ENCODE measurements at regions not wholly inside any gene's neighbourhood (a gene's known extent, or its start where the extent isn't known, plus 50 kb on each side); places are given as distances from the start of the nearest gene placed in this dataset.

DNA sequence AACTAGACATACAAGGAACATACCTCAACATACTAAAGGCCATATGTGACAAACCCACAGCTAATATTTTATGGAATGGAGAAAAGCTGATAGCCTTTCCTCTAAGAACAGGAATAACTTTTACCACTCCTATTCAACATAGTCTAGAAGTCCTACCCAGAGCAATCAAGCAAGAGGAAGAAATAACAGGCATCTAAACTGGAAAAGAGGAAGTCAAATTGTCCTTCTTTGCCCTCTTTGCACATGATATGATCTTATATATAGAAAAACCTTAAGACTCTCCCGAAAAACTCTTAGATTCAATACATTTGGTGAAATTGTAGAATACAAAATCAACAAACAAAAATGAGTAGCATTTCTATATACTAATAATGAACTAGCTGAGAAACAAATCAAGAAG is 110.0 kb downstream of the ATP23 start:
- H3K4me3 ChIP-seq (ENCODE audit: low read length): no peak overlapping the region
- H3K9ac ChIP-seq (ENCODE audit: low read length): no peak overlapping the region
- TF ChIP-seq, protein P1, sequence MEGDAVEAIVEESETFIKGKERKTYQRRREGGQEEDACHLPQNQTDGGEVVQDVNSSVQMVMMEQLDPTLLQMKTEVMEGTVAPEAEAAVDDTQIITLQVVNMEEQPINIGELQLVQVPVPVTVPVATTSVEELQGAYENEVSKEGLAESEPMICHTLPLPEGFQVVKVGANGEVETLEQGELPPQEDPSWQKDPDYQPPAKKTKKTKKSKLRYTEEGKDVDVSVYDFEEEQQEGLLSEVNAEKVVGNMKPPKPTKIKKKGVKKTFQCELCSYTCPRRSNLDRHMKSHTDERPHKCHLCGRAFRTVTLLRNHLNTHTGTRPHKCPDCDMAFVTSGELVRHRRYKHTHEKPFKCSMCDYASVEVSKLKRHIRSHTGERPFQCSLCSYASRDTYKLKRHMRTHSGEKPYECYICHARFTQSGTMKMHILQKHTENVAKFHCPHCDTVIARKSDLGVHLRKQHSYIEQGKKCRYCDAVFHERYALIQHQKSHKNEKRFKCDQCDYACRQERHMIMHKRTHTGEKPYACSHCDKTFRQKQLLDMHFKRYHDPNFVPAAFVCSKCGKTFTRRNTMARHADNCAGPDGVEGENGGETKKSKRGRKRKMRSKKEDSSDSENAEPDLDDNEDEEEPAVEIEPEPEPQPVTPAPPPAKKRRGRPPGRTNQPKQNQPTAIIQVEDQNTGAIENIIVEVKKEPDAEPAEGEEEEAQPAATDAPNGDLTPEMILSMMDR (IDR thresholded peaks at IDR 0.05; ENCODE audit: low read depth, low read length): no peak
- TF ChIP-seq EZH2phosphoT487 (IDR thresholded peaks at IDR 0.05; ENCODE audit: low read depth): no peak
- no peak overlapping the region for H2AFZ ChIP-seq (ENCODE audit: low read depth, low read length)
- no peaks in the 10 kb centered on the region for H3K9me3 ChIP-seq (ENCODE audit: insufficient read depth, low read length)
- no peaks in the 10 kb centered on the region for H3K4me1 ChIP-seq (ENCODE audit: low read length)
- no peaks in the 10 kb centered on the region for H4K20me1 ChIP-seq (ENCODE audit: insufficient read depth, low read length)
- H3K36me3 ChIP-seq (replicated peaks; ENCODE audit: low read depth, low read length): no peaks in the 10 kb centered on the region
- no peaks in the 10 kb centered on the region for H3K27me3 ChIP-seq (ENCODE audit: low read depth, low read length)
- H3K79me2 ChIP-seq (ENCODE audit: low read length): no peaks in the 10 kb centered on the region
- H3K27ac ChIP-seq (ENCODE audit: low read length): no peak overlapping the region
- no peak overlapping the region for H3K4me2 ChIP-seq (ENCODE audit: low read length)

DNA sequence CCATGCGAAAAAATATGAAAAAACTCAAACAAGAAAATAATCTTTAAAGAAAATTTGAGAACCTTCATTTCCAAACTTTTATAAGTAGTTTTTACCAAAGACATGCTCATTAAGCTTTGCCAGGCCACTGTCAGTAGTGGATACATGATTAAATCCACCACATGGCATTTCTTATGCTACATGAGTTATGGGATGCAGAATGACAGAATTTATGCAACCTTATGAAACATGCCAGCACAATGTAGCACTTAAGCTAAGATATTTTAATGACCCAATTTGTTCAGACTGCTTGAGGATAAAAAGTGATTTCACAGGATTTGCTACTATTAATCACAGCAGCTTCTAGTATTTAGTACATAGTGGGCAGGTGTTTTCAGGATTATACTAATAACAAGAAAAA is 123.3 kb downstream of the ATP23 start:
- no peak for TF ChIP-seq EZH2phosphoT487 (IDR thresholded peaks at IDR 0.05; ENCODE audit: low read depth)
- TF ChIP-seq, protein P1 (IDR thresholded peaks at IDR 0.05; ENCODE audit: low read depth, low read length): no peak
- Histone ChIP-seq H3K9me3 (ENCODE audit: insufficient read depth, low read length) (no peaks in the 10 kb centered on the region), H3K36me3 (replicated peaks; ENCODE audit: low read depth, low read length) (no peaks in the 10 kb centered on the region), H3K4me2 (ENCODE audit: low read length) (no peak overlapping the region), H3K27ac (ENCODE audit: low read length) (no peak overlapping the region), H3K4me1 (ENCODE audit: low read length) (no peaks in the 10 kb centered on the region), H2AFZ (ENCODE audit: low read depth, low read length) (no peak overlapping the region), H3K4me3 (ENCODE audit: low read length) (no peak overlapping the region), H3K27me3 (ENCODE audit: low read depth, low read length) (no peaks in the 10 kb centered on the region), H4K20me1 (ENCODE audit: insufficient read depth, low read length) (no peaks in the 10 kb centered on the region), H3K9ac (ENCODE audit: low read length) (no peak overlapping the region), H3K79me2 (ENCODE audit: low read length) (no peaks in the 10 kb centered on the region)

DNA sequence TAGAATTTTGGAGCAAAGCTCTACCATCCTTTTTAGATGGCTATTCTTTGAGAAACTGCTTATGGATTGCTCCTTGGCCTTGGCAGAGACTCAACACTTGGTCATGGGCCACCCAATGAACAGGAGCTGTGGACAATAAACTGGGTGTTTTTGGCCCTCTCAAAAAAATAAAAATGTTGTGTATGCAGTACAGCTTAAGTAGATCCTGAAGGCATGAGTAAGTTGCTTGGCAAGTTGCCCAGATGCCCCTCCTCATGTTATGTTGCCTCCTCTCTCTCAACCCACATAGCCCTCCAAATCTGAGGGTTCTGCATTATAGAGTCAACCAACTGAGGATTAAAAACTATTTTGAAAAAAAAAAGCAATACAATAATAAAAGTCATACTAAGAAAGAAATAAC is 124.9 kb downstream of the ATP23 start:
- Histone ChIP-seq H4K20me1 (ENCODE audit: insufficient read depth, low read length) (no peaks in the 10 kb centered on the region), H3K9ac (ENCODE audit: low read length) (no peak overlapping the region), H3K79me2 (ENCODE audit: low read length) (no peaks in the 10 kb centered on the region), H3K4me3 (ENCODE audit: low read length) (no peak overlapping the region), H2AFZ (ENCODE audit: low read depth, low read length) (no peak overlapping the region), H3K27me3 (ENCODE audit: low read depth, low read length) (no peaks in the 10 kb centered on the region), H3K4me2 (ENCODE audit: low read length) (no peak overlapping the region), H3K36me3 (replicated peaks; ENCODE audit: low read depth, low read length) (no peaks in the 10 kb centered on the region), H3K27ac (ENCODE audit: low read length) (no peak overlapping the region), H3K4me1 (ENCODE audit: low read length) (no peaks in the 10 kb centered on the region), H3K9me3 (ENCODE audit: insufficient read depth, low read length) (no peaks in the 10 kb centered on the region)
- no peak for TF ChIP-seq EZH2phosphoT487 (IDR thresholded peaks at IDR 0.05; ENCODE audit: low read depth)
- TF ChIP-seq, protein P1 (IDR thresholded peaks at IDR 0.05; ENCODE audit: low read depth, low read length): no peak

DNA sequence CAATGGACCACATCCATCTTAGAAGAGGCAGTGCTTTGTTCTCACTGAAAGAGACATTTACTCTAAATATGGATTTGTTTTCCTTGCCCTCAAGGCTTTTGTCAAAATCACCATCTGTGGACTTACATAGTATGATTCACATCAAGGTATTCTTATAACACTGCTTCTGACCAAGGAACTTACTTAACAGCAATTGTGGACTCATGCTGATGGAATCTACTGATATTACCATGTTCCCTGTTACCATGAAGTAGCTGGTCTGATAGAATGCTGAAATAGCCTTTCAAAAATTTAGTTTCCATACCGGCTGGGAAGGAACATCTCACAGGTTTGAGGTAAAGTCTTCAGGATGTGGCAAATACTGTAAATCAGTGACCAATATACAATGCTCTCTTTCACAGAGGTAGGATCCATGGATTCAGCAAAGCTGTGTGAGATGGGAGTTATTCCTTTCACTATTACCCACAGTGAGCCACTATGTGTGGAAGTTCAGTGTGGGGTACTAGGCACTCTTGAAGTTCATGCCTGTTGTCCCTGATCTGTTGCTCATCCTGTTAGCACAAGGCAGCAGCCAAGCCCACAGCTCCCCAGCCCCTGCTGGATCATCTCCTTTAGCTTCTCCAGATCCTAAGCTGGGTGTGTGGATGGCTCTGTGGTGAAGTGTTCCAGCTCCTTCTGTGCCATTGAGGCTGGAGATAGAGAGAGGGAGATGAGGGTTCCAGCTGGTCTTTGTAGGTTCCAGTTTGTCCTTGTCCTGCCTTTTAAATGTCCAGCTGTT is 126.4 kb downstream of the ATP23 start:
- no peaks in the 10 kb centered on the region for H3K36me3 ChIP-seq (replicated peaks; ENCODE audit: low read depth, low read length)
- H3K27ac ChIP-seq (ENCODE audit: low read length): no peak overlapping the region
- no peaks in the 10 kb centered on the region for H3K27me3 ChIP-seq (ENCODE audit: low read depth, low read length)
- no peaks in the 10 kb centered on the region for H3K4me1 ChIP-seq (ENCODE audit: low read length)
- no peak overlapping the region for H3K4me2 ChIP-seq (ENCODE audit: low read length)
- no peak overlapping the region for H3K9ac ChIP-seq (ENCODE audit: low read length)
- no peak overlapping the region for H2AFZ ChIP-seq (ENCODE audit: low read depth, low read length)
- H4K20me1 ChIP-seq (ENCODE audit: insufficient read depth, low read length): no peaks in the 10 kb centered on the region
- no peaks in the 10 kb centered on the region for H3K9me3 ChIP-seq (ENCODE audit: insufficient read depth, low read length)
- no peaks in the 10 kb centered on the region for H3K79me2 ChIP-seq (ENCODE audit: low read length)
- no peak for TF ChIP-seq EZH2phosphoT487 (IDR thresholded peaks at IDR 0.05; ENCODE audit: low read depth)
- TF ChIP-seq, protein P1 (IDR thresholded peaks at IDR 0.05; ENCODE audit: low read depth, low read length): no peak
- H3K4me3 ChIP-seq (ENCODE audit: low read length): no peak overlapping the region
